WTC11 (cell line): ENCODE measurements at regions not wholly inside any gene's neighbourhood (a gene's known extent, or its start where the extent isn't known, plus 50 kb on each side); places are given as distances from the start of the nearest gene placed in this dataset.

Source experiments
- ATAC-seq: fragments of 200-7000 bp; cut with Tn5 transposase; 2 replicates; pipeline ENCODE4 v1.10.0; 2021; ENCODE audit warnings: mild to moderate bottlenecking, moderate library complexity
- CTCF ChIA-PET: fragments of 300-600 bp; sonication (Branson Sonifier 250); formaldehyde crosslinking; loops from one replicate; lab custom pipeline; 2021; ENCODE audit warnings: antibody characterized with exemption; lab: Charles Lee
- POLR2A ChIA-PET: fragments of 350-600 bp; sonication (Branson Sonifier 250); formaldehyde crosslinking; loops from one replicate; lab custom pipeline; 2021; ENCODE audit warnings: antibody characterized with exemption; lab: Charles Lee
- DNase-seq: peaks from one replicate; pipeline ENCODE4 v3.0.0; 2021; ENCODE audit warnings: low spot score
- H3K27ac Mint-ChIP-seq: 2 replicates; pipeline ENCODE4 v1.8.0; 2021; ENCODE audit warnings: mixed read lengths
- H3K27me3 Mint-ChIP-seq: 2 replicates; pipeline ENCODE4 v1.8.0; 2021; ENCODE audit warnings: low read depth, mild to moderate bottlenecking, moderate library complexity, mixed read lengths
- H3K36me3 Mint-ChIP-seq: 2 replicates; pipeline ENCODE4 v1.8.0; 2021; ENCODE audit warnings: mixed read lengths
- H3K4me1 Mint-ChIP-seq: 2 replicates; pipeline ENCODE4 v1.8.0; 2022; ENCODE audit warnings: mixed read lengths
- H3K4me3 Mint-ChIP-seq: 2 replicates; pipeline ENCODE4 v1.8.0; 2021; ENCODE audit warnings: mild to moderate bottlenecking, moderate library complexity, mixed read lengths
- H3K9me3 Mint-ChIP-seq: 2 replicates; pipeline ENCODE4 v1.8.0; 2021; ENCODE audit warnings: mixed read lengths
- CREB1 ChIP-seq: sonication (generic); formaldehyde crosslinking; IDR thresholded peaks from 2 replicates; pipeline ENCODE4 v1.8.0; 2023; ENCODE audit warnings: mild to moderate bottlenecking, missing genetic modification reagents
- E2F1 ChIP-seq: sonication (generic); formaldehyde crosslinking; IDR thresholded peaks from 2 replicates; pipeline ENCODE4 v1.8.0; 2022; ENCODE audit warnings: mild to moderate bottlenecking, missing genetic modification reagents
- EMX1 ChIP-seq: fragments of 250-450 bp; sonication (Bioruptor Pico); IDR thresholded peaks from 2 replicates; pipeline ENCODE4 v1.8.0; 2021; ENCODE audit warnings: mild to moderate bottlenecking
- FOXJ3 ChIP-seq: sonication (generic); formaldehyde crosslinking; IDR thresholded peaks from 2 replicates; pipeline ENCODE4 v1.9.0; 2021; ENCODE audit warnings: missing genetic modification reagents, mild to moderate bottlenecking, borderline replicate concordance
- FOXP4 ChIP-seq: sonication (generic); formaldehyde crosslinking; IDR thresholded peaks from 2 replicates; pipeline ENCODE4 v1.8.0; 2022; ENCODE audit warnings: mild to moderate bottlenecking, missing genetic modification reagents
- GABPB1 ChIP-seq: sonication (generic); formaldehyde crosslinking; IDR thresholded peaks from 2 replicates; pipeline ENCODE4 v1.8.1; 2023; ENCODE audit warnings: mild to moderate bottlenecking, missing genetic modification reagents
- HMGA2 ChIP-seq: fragments of 250-450 bp; sonication (Bioruptor Pico); IDR thresholded peaks from 2 replicates; pipeline ENCODE4 v1.4.0; 2021; ENCODE audit warnings: mild to moderate bottlenecking, moderate library complexity
- IRF2 ChIP-seq: sonication (generic); formaldehyde crosslinking; IDR thresholded peaks from 2 replicates; pipeline ENCODE4 v1.8.0; 2022; ENCODE audit warnings: low read depth, missing genetic modification reagents, borderline replicate concordance
- MAX ChIP-seq: sonication (generic); formaldehyde crosslinking; IDR thresholded peaks from 2 replicates; pipeline ENCODE4 v1.8.0; 2022; ENCODE audit warnings: mild to moderate bottlenecking, missing genetic modification reagents
- NR2C2 ChIP-seq: sonication (generic); formaldehyde crosslinking; IDR thresholded peaks from 2 replicates; pipeline ENCODE4 v1.8.0; 2022; ENCODE audit warnings: mild to moderate bottlenecking, missing genetic modification reagents
- PRDM15 ChIP-seq: sonication (generic); formaldehyde crosslinking; IDR thresholded peaks from 2 replicates; pipeline ENCODE4 v1.8.0; 2022; ENCODE audit warnings: missing genetic modification reagents
- PRRX2 ChIP-seq: fragments of 250-450 bp; sonication (Bioruptor Pico); IDR thresholded peaks from 2 replicates; pipeline ENCODE4 v1.8.0; 2021; ENCODE audit warnings: mild to moderate bottlenecking
- SMAD4 ChIP-seq: sonication (generic); formaldehyde crosslinking; IDR thresholded peaks from 2 replicates; pipeline ENCODE4 v1.8.0; 2022; ENCODE audit warnings: mild to moderate bottlenecking, missing genetic modification reagents
- ZNF263 ChIP-seq: sonication (generic); formaldehyde crosslinking; IDR thresholded peaks from 2 replicates; pipeline ENCODE4 v1.8.1; 2022; ENCODE audit warnings: low read depth, mild to moderate bottlenecking, moderate library complexity, missing genetic modification reagents
- ZNF317 ChIP-seq: sonication (generic); formaldehyde crosslinking; IDR thresholded peaks from 2 replicates; pipeline ENCODE4 v1.8.1; 2023; ENCODE audit warnings: low read depth, mild to moderate bottlenecking, moderate library complexity, missing genetic modification reagents, borderline replicate concordance
- ZNF396 ChIP-seq: fragments of 250-450 bp; sonication (Bioruptor Pico); IDR thresholded peaks from 2 replicates; pipeline ENCODE4 v1.8.0; 2021; ENCODE audit warnings: mild to moderate bottlenecking, moderate library complexity, borderline replicate concordance
- ZNF512 ChIP-seq: sonication (generic); formaldehyde crosslinking; IDR thresholded peaks from 2 replicates; pipeline ENCODE4 v1.8.1; 2022; ENCODE audit warnings: missing genetic modification reagents, borderline replicate concordance
- ZNF671 ChIP-seq: fragments of 250-450 bp; sonication (Bioruptor Pico); IDR thresholded peaks from 2 replicates; pipeline ENCODE4 v1.8.0; 2021; ENCODE audit warnings: mild to moderate bottlenecking
- ZSCAN18 ChIP-seq: fragments of 250-450 bp; sonication (Bioruptor Pico); IDR thresholded peaks from 2 replicates; pipeline ENCODE4 v2.1.2; 2022; ENCODE audit warnings: mild to moderate bottlenecking, moderate library complexity

- TF ChIP-seq ZNF317 (CRISPR knock-in tag) (no peak), NR2C2 (CRISPR knock-in tag) (no peak), FOXJ3 (CRISPR knock-in tag) (no peak), ZNF671 (no peak), ZNF512 (CRISPR knock-in tag) (no peak)
- TF ChIP-seq, all 79 proteins: peak for 0
These were observed 76.6 kb downstream of the NCR2 start (continued) for GRCh38 chr6:41411961-41412360.

- Mint-ChIP-seq H3K4me1 (peaks cover 32% of the 10 kb centered on the region), H3K27me3 (peaks cover 100% of the 10 kb centered on the region)
- no peak for DNase-seq
These were observed 77.8 kb downstream of the NCR2 start for GRCh38 chr6:41413250-41413649.

GRCh38 chr6:41416501-41416837, 81.1 kb downstream of the NCR2 start:
- no peak overlapping the region for H3K4me3 Mint-ChIP-seq
- peaks cover 5% of the 10 kb centered on the region; the same call in 1 of the 2 replicates for H3K36me3 Mint-ChIP-seq
- no peak for DNase-seq
- H3K27ac Mint-ChIP-seq, result no peak overlapping the region
- peaks cover 98% of the 10 kb centered on the region for H3K27me3 Mint-ChIP-seq
- H3K9me3 Mint-ChIP-seq, result peaks cover 5% of the 10 kb centered on the region
- ChIA-PET CTCF (interaction anchor here (1.0 to 3.1 kb wide), 7 partner anchors 10 to 267 kb away, joined by 3 to 18 read pairs (median 6); no protein-coding TSS in a partner anchor), POLR2A (interaction anchor here (0.7 kb wide), 1 partner anchor 46 kb away, joined by 3 read pairs; no protein-coding TSS in a partner anchor)
- peaks cover 21% of the 10 kb centered on the region for H3K4me1 Mint-ChIP-seq
- ATAC-seq, result no peak
- no peak for TF ChIP-seq CREB1 (CRISPR knock-in tag)
- no peak for TF ChIP-seq SMAD4 (CRISPR knock-in tag)
- TF ChIP-seq FOXP4 (CRISPR knock-in tag), result no peak
- TF ChIP-seq EMX1 (CRISPR knock-in tag), result no peak
- no peak for TF ChIP-seq ZSCAN18 (CRISPR knock-in tag)
- no peak for TF ChIP-seq IRF2 (CRISPR knock-in tag)
- TF ChIP-seq ZNF396 (CRISPR knock-in tag), result no peak
- no peak for TF ChIP-seq GABPB1 (CRISPR knock-in tag)
- TF ChIP-seq PRRX2 (CRISPR knock-in tag), result no peak
- no peak for TF ChIP-seq HMGA2 (CRISPR knock-in tag)
- no peak for TF ChIP-seq ZNF263 (CRISPR knock-in tag)
- no peak for TF ChIP-seq MAX

More at GRCh38 chr6:41413250-41413649, 77.8 kb downstream of the NCR2 start:
- CTCF ChIA-PET, result interaction anchor here (0.6 to 2.1 kb wide), 7 partner anchors 19 to 374 kb away, joined by 4 to 12 read pairs (median 5); partner anchors contain the start of gene TOMM6
- TF ChIP-seq E2F1 (CRISPR knock-in tag) (no peak), PRDM15 (peak; percentile 61), PRRX2 (CRISPR knock-in tag) (no peak)
- TF ChIP-seq, all 79 proteins: peak for 1
- H3K9me3 Mint-ChIP-seq, result no peaks in the 10 kb centered on the region
- H3K36me3 Mint-ChIP-seq, result no peaks in the 10 kb centered on the region
- no peak overlapping the region for H3K27ac Mint-ChIP-seq
- POLR2A ChIA-PET, result interaction anchor here (0.6 kb wide), 1 partner anchor 250 kb away, joined by 5 read pairs; no protein-coding TSS in a partner anchor
- no peak overlapping the region for H3K4me3 Mint-ChIP-seq
- ATAC-seq, result no peak
